ENCODE measurements at regions not wholly inside any gene's neighbourhood (a gene's known extent, or its start where the extent isn't known, plus 50 kb on each side); places are given as distances from the start of the nearest gene placed in this dataset.
"Not testable (repeated sequence)": the region's sequence is repeated elsewhere in the genome, so short reads cannot be mapped to it uniquely, and the experiment has no call there.

- peak; percentile 55 for DNase-seq
Observed at GRCh38 chr15:28789401-28790114, 58.9 kb downstream of the GOLGA6L7 start.

GRCh38 chr15:28788649-28789400 lies 59.6 kb downstream of the GOLGA6L7 start:
- DNase-seq: not testable (repeated sequence)

GRCh38 chr15:28788176-28788575 lies 60.3 kb downstream of the GOLGA6L7 start:
- DNase-seq: not testable (repeated sequence)

- no peak for DNase-seq
Observed at GRCh38 chr15:28786521-28786920, 61.9 kb downstream of the GOLGA6L7 start.

GRCh38 chr15:28784347-28785163 lies 63.9 kb downstream of the GOLGA6L7 start:
- DNase-seq: not testable (repeated sequence)

GRCh38 chr15:28783873-28784272 lies 64.6 kb downstream of the GOLGA6L7 start:
- no peak for DNase-seq

- no peak for DNase-seq
Observed at GRCh38 chr15:28783466-28783865, 65.0 kb downstream of the GOLGA6L7 start.

- not testable (repeated sequence) for DNase-seq
Observed at GRCh38 chr15:28778397-28778796, 66.2 kb upstream of the GOLGA8M start.

GRCh38 chr15:28772857-28773256 lies 60.6 kb upstream of the GOLGA8M start:
- not testable (repeated sequence) for DNase-seq

Data from NCI-H2029 treated with DMSO at 0.1 percent for 48 hours (cell line).